ENCODE measurements at regions not wholly inside any gene's neighbourhood (a gene's known extent, or its start where the extent isn't known, plus 50 kb on each side); places are given as distances from the start of the nearest gene placed in this dataset.

- Histone ChIP-seq H3K9me3 (no peaks in the 10 kb centered on the region), H3K4me1 (no peaks in the 10 kb centered on the region), H3K27me3 (no peaks in the 10 kb centered on the region), H3K36me3 (no peaks in the 10 kb centered on the region), H3K4me3 (no peak overlapping the region), H3K27ac (no peak overlapping the region)
- DNase-seq: no peak
- TF ChIP-seq POLR2A (IDR thresholded peaks at IDR 0.05): no peak
- no peak for TF ChIP-seq CTCF (IDR thresholded peaks at IDR 0.05)
- intact Hi-C loops (cut with DNase I; ENCODE audit: low total_unique reads): no loop called here
Observed at GRCh38 chr15:35657679-35658311, 111.8 kb upstream of the DPH6 start.

GRCh38 chr15:35663956-35664355 lies 118.0 kb upstream of the DPH6 start:
- H3K27ac ChIP-seq: no peak overlapping the region
- peaks cover 0 to 16% of the 10 kb centered on the region in 2 donors for H3K4me1 ChIP-seq
- H3K27me3 ChIP-seq: no peaks in the 10 kb centered on the region
- no peaks in the 10 kb centered on the region for H3K36me3 ChIP-seq
- no peak for TF ChIP-seq CTCF (IDR thresholded peaks at IDR 0.05)
- no peak for TF ChIP-seq POLR2A (IDR thresholded peaks at IDR 0.05)
- intact Hi-C loops (cut with DNase I; ENCODE audit: low total_unique reads): no loop called here
- no peaks in the 10 kb centered on the region for H3K9me3 ChIP-seq
- no peak for DNase-seq
- H3K4me3 ChIP-seq: no peak overlapping the region

- no peaks in the 10 kb centered on the region for H3K36me3 ChIP-seq
- peak overlapping the region; percentile 68 to 69 for H3K27ac ChIP-seq
- H3K27me3 ChIP-seq: no peaks in the 10 kb centered on the region
- H3K9me3 ChIP-seq: no peaks in the 10 kb centered on the region
- DNase-seq: peak; percentile 59 to 64
- TF ChIP-seq CTCF (IDR thresholded peaks at IDR 0.05) (no peak), POLR2A (IDR thresholded peaks at IDR 0.05) (no peak)
- intact Hi-C loops (cut with DNase I; ENCODE audit: low total_unique reads): no loop called here
- no peak overlapping the region for H3K4me3 ChIP-seq
- H3K4me1 ChIP-seq: peaks cover 0 to 16% of the 10 kb centered on the region in 2 donors
Observed at GRCh38 chr15:35665896-35666536, 120.1 kb upstream of the DPH6 start.

- Histone ChIP-seq H3K4me3 (no peak overlapping the region), H3K4me1 (peaks cover 0 to 16% of the 10 kb centered on the region in 2 donors), H3K36me3 (no peaks in the 10 kb centered on the region), H3K9me3 (no peaks in the 10 kb centered on the region), H3K27me3 (no peaks in the 10 kb centered on the region), H3K27ac (peak overlapping the region; percentile 42 to 68)
- TF ChIP-seq POLR2A (IDR thresholded peaks at IDR 0.05): no peak
- no peak for TF ChIP-seq CTCF (IDR thresholded peaks at IDR 0.05)
- intact Hi-C loops (cut with DNase I; ENCODE audit: low total_unique reads): no loop called here
- DNase-seq: no peak
Observed at GRCh38 chr15:35667908-35668307, 121.9 kb upstream of the DPH6 start.

GRCh38 chr15:35669021-35669420 lies 123.1 kb upstream of the DPH6 start:
- H3K4me3 ChIP-seq: no peak overlapping the region
- H3K27ac ChIP-seq: peak overlapping the region in 1 of 2 donors; percentile 6
- no peaks in the 10 kb centered on the region for H3K36me3 ChIP-seq
- H3K9me3 ChIP-seq: no peaks in the 10 kb centered on the region
- peaks cover 0 to 16% of the 10 kb centered on the region in 2 donors for H3K4me1 ChIP-seq
- DNase-seq: no peak
- H3K27me3 ChIP-seq: no peaks in the 10 kb centered on the region
- intact Hi-C loops (cut with DNase I; ENCODE audit: low total_unique reads): no loop called here
- TF ChIP-seq CTCF (IDR thresholded peaks at IDR 0.05): no peak
- TF ChIP-seq POLR2A (IDR thresholded peaks at IDR 0.05): no peak
